Endothelial cell (in vitro differentiated cells): ENCODE measurements at regions not wholly inside any gene's neighbourhood (a gene's known extent, or its start where the extent isn't known, plus 50 kb on each side); places are given as distances from the start of the nearest gene placed in this dataset.

Experiments
- DNase-seq: peaks from one replicate; pipeline ENCODE4 v3.0.0; 2021; ENCODE audit warnings: low spot score
- H3K27ac Mint-ChIP-seq: one replicate; pipeline ENCODE4 v1.8.0; 2021; ENCODE audit warnings: mixed read lengths, inconsistent platforms; ENCODE audit not compliant: unreplicated experiment
- H3K27me3 Mint-ChIP-seq: one replicate; pipeline ENCODE4 v1.8.0; 2021; ENCODE audit warnings: mild to moderate bottlenecking, moderate library complexity, mixed read lengths, inconsistent platforms; ENCODE audit not compliant: unreplicated experiment
- H3K36me3 Mint-ChIP-seq: one replicate; pipeline ENCODE4 v1.8.0; 2021; ENCODE audit warnings: mild to moderate bottlenecking, low read depth, mixed read lengths, inconsistent platforms; ENCODE audit not compliant: unreplicated experiment
- H3K4me1 Mint-ChIP-seq: one replicate; pipeline ENCODE4 v1.8.0; 2021; ENCODE audit warnings: mild to moderate bottlenecking, mixed read lengths, inconsistent platforms; ENCODE audit not compliant: unreplicated experiment
- H3K4me3 Mint-ChIP-seq: one replicate; pipeline ENCODE4 v1.8.0; 2021; ENCODE audit warnings: mild to moderate bottlenecking, mixed read lengths, inconsistent platforms; ENCODE audit not compliant: unreplicated experiment
- H3K9me3 Mint-ChIP-seq: one replicate; pipeline ENCODE4 v1.8.0; 2021; ENCODE audit warnings: mixed read lengths, inconsistent platforms; ENCODE audit not compliant: unreplicated experiment
- TF ChIP-seq, protein P1 (sequence below): fragments of 200-600 bp; sonication (generic); IDR thresholded peaks from one replicate; pipeline ENCODE4 v1.5.0; 2021; ENCODE audit warnings: antibody characterized with exemption; ENCODE audit not compliant: unreplicated experiment

DNA sequence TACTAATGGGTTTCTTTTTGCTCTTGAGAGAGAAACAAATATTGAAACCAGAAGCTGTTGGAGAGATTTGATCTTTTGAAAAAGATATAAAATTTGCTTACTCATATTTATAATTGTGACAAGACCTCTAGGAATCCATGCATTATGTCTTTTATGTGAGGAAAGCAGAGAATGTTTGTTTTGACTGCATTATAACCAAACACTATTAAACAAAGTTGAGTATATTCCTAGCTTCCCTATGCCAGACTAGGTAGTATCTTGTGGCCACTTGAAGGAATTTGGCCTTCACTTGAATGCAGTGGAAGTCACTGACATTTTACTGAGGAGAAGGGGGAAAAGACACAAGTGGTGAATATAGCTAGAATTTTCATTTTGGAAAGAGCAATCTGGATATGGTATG is 521.8 kb upstream of the ZEB2 start:
- Mint-ChIP-seq H3K27ac (no peak overlapping the region), H3K36me3 (no peaks in the 10 kb centered on the region), H3K27me3 (no peaks in the 10 kb centered on the region), H3K4me3 (no peak overlapping the region), H3K4me1 (no peaks in the 10 kb centered on the region), H3K9me3 (no peaks in the 10 kb centered on the region)
- no peak for DNase-seq
- TF ChIP-seq, protein P1, sequence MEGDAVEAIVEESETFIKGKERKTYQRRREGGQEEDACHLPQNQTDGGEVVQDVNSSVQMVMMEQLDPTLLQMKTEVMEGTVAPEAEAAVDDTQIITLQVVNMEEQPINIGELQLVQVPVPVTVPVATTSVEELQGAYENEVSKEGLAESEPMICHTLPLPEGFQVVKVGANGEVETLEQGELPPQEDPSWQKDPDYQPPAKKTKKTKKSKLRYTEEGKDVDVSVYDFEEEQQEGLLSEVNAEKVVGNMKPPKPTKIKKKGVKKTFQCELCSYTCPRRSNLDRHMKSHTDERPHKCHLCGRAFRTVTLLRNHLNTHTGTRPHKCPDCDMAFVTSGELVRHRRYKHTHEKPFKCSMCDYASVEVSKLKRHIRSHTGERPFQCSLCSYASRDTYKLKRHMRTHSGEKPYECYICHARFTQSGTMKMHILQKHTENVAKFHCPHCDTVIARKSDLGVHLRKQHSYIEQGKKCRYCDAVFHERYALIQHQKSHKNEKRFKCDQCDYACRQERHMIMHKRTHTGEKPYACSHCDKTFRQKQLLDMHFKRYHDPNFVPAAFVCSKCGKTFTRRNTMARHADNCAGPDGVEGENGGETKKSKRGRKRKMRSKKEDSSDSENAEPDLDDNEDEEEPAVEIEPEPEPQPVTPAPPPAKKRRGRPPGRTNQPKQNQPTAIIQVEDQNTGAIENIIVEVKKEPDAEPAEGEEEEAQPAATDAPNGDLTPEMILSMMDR, result no peak

DNA sequence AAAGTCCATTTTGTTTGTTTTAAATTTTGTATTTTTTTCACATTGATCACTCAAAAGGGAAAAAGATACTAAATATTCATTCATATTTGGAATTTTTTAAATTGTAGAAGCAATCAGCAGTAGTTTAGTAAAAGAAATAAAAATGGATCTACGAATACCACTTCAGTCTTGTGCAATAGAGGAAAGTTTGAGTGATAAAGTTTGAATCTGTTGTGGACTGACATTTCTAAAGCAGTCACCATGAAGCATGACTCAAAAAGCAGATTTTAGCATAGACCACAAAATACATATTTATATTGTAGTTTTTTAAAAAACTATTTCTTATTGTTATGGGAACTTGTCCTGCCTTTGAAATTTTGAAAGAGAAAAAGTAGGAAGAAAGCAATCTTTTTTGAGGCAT is 520.5 kb upstream of the ZEB2 start:
- Mint-ChIP-seq H3K4me1 (no peaks in the 10 kb centered on the region), H3K27ac (no peak overlapping the region), H3K27me3 (no peaks in the 10 kb centered on the region), H3K4me3 (no peak overlapping the region), H3K9me3 (no peaks in the 10 kb centered on the region), H3K36me3 (no peaks in the 10 kb centered on the region)
- no peak for DNase-seq
- TF ChIP-seq, protein P1, result no peak

DNA sequence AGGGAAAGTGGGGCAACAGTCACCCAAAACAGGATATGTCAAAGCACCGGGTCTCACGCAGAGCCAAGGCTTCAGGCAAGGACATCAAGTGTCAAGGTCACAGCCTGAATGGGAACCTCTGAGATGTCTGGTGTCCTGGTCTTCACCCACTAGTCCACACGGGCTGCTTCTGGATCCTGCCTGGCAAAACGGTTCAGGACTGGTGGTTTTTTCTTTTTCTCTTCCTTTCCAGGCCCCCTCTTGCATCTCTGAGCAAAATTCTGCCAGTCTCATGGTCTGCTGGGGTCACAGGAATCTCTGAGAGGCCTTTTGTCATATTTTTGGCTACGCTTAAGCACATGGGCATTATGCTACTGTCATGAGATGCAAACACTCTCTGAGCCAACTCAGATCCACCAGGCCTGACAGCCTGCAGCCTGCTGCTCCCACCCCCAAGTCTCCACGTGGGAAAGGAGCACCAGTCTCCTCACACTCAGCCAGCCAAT is 518.2 kb upstream of the ZEB2 start:
- H3K27ac Mint-ChIP-seq, result no peak overlapping the region
- H3K36me3 Mint-ChIP-seq, result no peaks in the 10 kb centered on the region
- no peaks in the 10 kb centered on the region for H3K9me3 Mint-ChIP-seq
- TF ChIP-seq, protein P1, result no peak
- H3K4me1 Mint-ChIP-seq, result no peaks in the 10 kb centered on the region
- H3K4me3 Mint-ChIP-seq, result no peak overlapping the region
- no peaks in the 10 kb centered on the region for H3K27me3 Mint-ChIP-seq
- DNase-seq, result no peak

DNA sequence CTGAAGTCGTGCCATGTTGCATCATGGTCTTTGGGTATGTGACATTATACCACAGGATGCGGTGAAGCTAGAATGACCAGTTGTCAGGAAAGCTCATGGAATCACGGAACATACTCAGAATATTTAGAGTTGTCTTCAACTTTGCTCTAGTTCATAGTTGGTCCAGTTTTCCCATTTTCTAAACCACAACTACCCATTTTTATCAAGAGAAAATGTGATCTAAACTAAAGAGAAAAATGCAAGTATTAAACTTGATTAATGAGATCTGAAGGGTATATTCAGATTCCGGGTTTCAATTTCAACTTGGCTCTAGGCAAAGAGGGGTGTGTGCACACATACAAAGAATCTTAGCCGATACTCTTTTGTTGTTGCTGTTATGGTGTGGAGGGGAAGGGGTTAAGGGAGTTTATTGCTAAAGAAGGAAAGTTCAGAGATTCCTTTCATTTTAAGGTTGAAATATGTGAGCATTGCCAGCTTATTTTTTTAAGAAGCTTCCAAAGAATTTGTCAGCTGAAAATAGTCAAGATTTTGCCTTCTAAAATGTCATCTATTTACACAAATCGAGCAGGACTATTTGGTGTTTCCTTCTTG is 516.6 kb upstream of the ZEB2 start:
- no peaks in the 10 kb centered on the region for H3K27me3 Mint-ChIP-seq
- no peak overlapping the region for H3K27ac Mint-ChIP-seq
- no peaks in the 10 kb centered on the region for H3K4me1 Mint-ChIP-seq
- TF ChIP-seq, protein P1, result no peak
- H3K9me3 Mint-ChIP-seq, result no peaks in the 10 kb centered on the region
- H3K36me3 Mint-ChIP-seq, result no peaks in the 10 kb centered on the region
- no peak for DNase-seq
- no peak overlapping the region for H3K4me3 Mint-ChIP-seq

DNA sequence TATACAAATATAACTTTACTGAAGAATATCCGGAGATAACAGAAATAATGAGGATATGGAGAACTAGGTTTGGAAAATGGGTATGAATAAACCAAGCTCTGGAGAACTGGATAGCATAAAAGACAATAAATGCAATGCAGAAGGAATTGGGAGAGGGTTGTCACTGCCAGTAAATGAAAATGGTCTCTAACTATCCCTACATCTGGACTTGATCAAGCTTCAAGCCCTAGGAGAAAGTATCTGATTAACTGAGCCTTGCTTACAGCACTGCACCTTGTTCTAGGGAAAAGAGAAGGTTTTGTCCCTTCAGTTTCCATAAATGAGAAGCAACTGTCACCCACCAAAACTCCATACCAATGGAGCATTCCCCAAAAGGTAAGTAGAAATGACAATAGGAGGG is 514.6 kb upstream of the ZEB2 start:
- Mint-ChIP-seq H3K27ac (no peak overlapping the region), H3K27me3 (no peaks in the 10 kb centered on the region), H3K9me3 (no peaks in the 10 kb centered on the region), H3K36me3 (no peaks in the 10 kb centered on the region), H3K4me3 (no peak overlapping the region), H3K4me1 (no peaks in the 10 kb centered on the region)
- no peak for DNase-seq
- TF ChIP-seq, protein P1, result no peak
